A673 (cell line): ENCODE measurements at regions not wholly inside any gene's neighbourhood (a gene's known extent, or its start where the extent isn't known, plus 50 kb on each side); places are given as distances from the start of the nearest gene placed in this dataset.

Experiments
- BruUV-seq: library from RNA; stranded (reverse); fragments of 400-500 nt; replicated peaks from 2 replicates; lab custom pipeline; 2021; lab: Mats Ljungman, UMichigan
- CTCF ChIA-PET: fragments of 300-600 bp; sonication (Branson Sonifier 250); formaldehyde crosslinking; loops from one replicate; lab custom pipeline; 2022; ENCODE audit warnings: antibody characterized with exemption; lab: Charles Lee
- POLR2A ChIA-PET: fragments of 300-600 bp; sonication (Branson Sonifier 250); formaldehyde crosslinking; loops from one replicate; lab custom pipeline; 2022; ENCODE audit warnings: antibody characterized with exemption; ENCODE audit not compliant: low non-redundant PET; lab: Charles Lee
- DNase-seq: peaks from one replicate; pipeline ENCODE4 v3.0.0-alpha.2; 2015; ENCODE audit warnings: low spot score
- H3K27ac ChIP-seq: fragments of 200-600 bp; sonication (generic); 2 replicates; pipeline ENCODE4 v1.5.1; 2016; ENCODE audit warnings: mixed run types, low read depth, mild to moderate bottlenecking, mixed read lengths, antibody characterized with exemption, low read length; ENCODE audit not compliant: poor library complexity, severe bottlenecking
- H3K27me3 ChIP-seq: fragments of 200-600 bp; sonication (generic); replicated peaks from 2 replicates; pipeline ENCODE4 v1.6.1; 2017; ENCODE audit warnings: mixed run types, low read depth, mild to moderate bottlenecking, mixed read lengths, antibody characterized with exemption, low read length; ENCODE audit not compliant: insufficient read depth, poor library complexity
- H3K36me3 ChIP-seq: fragments of 200-600 bp; sonication (generic); 2 replicates; pipeline ENCODE4 v1.6.1; 2016; ENCODE audit warnings: mixed run types, mild to moderate bottlenecking, mixed read lengths, antibody characterized with exemption, low read length; ENCODE audit not compliant: insufficient read depth, poor library complexity, severe bottlenecking
- H3K4me1 ChIP-seq: fragments of 200-600 bp; sonication (generic); 2 replicates; pipeline ENCODE4 v1.6.1; 2017; ENCODE audit warnings: mixed run types, mild to moderate bottlenecking, mixed read lengths, antibody characterized with exemption, low read length; ENCODE audit not compliant: insufficient read depth, poor library complexity, severe bottlenecking
- H3K4me3 ChIP-seq: fragments of 200-600 bp; sonication (generic); 2 replicates; pipeline ENCODE4 v1.5.1; 2016; ENCODE audit warnings: low read depth, mixed run types, mild to moderate bottlenecking, mixed read lengths, low read length; ENCODE audit not compliant: poor library complexity, severe bottlenecking
- H3K9me3 ChIP-seq: fragments of 200-600 bp; sonication (generic); 2 replicates; pipeline ENCODE4 v1.6.1; 2016; ENCODE audit warnings: mixed run types, low read depth, mild to moderate bottlenecking, mixed read lengths, antibody characterized with exemption, low read length; ENCODE audit not compliant: poor library complexity, severe bottlenecking
- EZH2 ChIP-seq: fragments of 200-600 bp; sonication (generic); IDR thresholded peaks from 2 replicates; pipeline ENCODE4 v1.6.1; 2017; ENCODE audit warnings: borderline replicate concordance, low read depth, mild to moderate bottlenecking, mixed read lengths, antibody characterized with exemption, low read length; ENCODE audit not compliant: poor library complexity, severe bottlenecking
- intact Hi-C: fragments of 100-400 bp; cut with micrococcal nuclease; formaldehyde crosslinking; loops from one replicate; pipeline ENCODE4 v1.10.0; 2022; ENCODE audit not compliant: unreplicated experiment
- TF ChIP-seq, protein P1 (sequence below): fragments of 300-800, 200-600 bp; sonication (generic); conservative IDR thresholded peaks from 2 replicates; pipeline ENCODE4 v1.5.1; 2017; ENCODE audit warnings: low read depth, mild to moderate bottlenecking, antibody characterized with exemption, low read length, moderate library complexity, mixed read lengths

DNA sequence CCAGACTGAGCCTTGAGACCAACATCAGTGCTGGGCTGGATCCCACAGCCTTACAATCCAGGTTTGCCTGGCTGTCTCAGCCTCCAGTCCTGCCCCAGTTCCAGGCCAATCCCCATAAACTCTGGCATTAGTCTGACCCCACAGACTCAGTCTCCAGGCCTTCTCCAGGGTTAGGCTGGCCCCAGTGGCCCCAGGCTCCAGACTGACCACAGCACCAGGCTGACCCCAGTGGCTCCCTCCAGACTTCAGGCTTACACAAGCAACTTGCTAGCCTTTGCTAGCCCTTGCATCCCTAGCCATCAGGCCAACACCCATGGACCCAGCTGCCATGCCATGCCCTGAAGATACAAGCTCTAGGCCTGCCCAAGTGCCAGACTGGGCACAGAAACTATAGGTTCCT is 1326.0 kb upstream of the C9orf72 start:
- DNase-seq: no peak
- no peak overlapping the region for H3K27ac ChIP-seq
- no peak overlapping the region for H3K4me3 ChIP-seq
- peaks cover 11% of the 10 kb centered on the region for H3K9me3 ChIP-seq
- H3K36me3 ChIP-seq: no peaks in the 10 kb centered on the region
- ChIA-PET POLR2A (no interaction called here), CTCF (no interaction called here)
- BruUV-seq: no TSS peak
- TF ChIP-seq, protein P1, sequence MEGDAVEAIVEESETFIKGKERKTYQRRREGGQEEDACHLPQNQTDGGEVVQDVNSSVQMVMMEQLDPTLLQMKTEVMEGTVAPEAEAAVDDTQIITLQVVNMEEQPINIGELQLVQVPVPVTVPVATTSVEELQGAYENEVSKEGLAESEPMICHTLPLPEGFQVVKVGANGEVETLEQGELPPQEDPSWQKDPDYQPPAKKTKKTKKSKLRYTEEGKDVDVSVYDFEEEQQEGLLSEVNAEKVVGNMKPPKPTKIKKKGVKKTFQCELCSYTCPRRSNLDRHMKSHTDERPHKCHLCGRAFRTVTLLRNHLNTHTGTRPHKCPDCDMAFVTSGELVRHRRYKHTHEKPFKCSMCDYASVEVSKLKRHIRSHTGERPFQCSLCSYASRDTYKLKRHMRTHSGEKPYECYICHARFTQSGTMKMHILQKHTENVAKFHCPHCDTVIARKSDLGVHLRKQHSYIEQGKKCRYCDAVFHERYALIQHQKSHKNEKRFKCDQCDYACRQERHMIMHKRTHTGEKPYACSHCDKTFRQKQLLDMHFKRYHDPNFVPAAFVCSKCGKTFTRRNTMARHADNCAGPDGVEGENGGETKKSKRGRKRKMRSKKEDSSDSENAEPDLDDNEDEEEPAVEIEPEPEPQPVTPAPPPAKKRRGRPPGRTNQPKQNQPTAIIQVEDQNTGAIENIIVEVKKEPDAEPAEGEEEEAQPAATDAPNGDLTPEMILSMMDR: no peak
- no peak for TF ChIP-seq EZH2
- intact Hi-C loops: no loop called here
- no peaks in the 10 kb centered on the region for H3K27me3 ChIP-seq
- H3K4me1 ChIP-seq: peaks cover 3% of the 10 kb centered on the region

DNA sequence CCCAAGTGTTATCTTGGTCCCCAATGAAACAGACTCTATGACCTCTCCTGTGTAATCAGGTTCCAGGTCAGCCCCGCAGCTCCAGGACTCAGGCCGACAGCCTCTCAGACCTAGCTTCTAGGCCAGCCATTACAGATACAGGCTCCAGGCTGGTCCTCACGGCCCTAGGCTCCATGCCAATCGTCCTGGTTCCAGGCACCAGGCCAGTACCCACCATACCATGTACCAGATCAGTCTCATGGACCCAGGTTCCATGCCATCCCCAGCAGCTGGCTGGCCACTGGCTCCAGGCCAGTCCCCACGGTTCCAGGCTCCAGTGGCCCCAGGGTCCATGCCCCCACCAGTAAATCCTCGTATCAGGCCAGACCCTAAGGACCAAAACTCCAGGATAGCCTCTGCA is 1326.6 kb upstream of the C9orf72 start:
- DNase-seq: no peak
- ChIA-PET POLR2A (no interaction called here), CTCF (no interaction called here)
- Histone ChIP-seq H3K27me3 (no peaks in the 10 kb centered on the region), H3K9me3 (peaks cover 11% of the 10 kb centered on the region), H3K36me3 (no peaks in the 10 kb centered on the region), H3K27ac (no peak overlapping the region), H3K4me1 (peaks cover 3% of the 10 kb centered on the region), H3K4me3 (no peak overlapping the region)
- no TSS peak for BruUV-seq
- TF ChIP-seq, protein P1: no peak
- no peak for TF ChIP-seq EZH2
- intact Hi-C loops: no loop called here

DNA sequence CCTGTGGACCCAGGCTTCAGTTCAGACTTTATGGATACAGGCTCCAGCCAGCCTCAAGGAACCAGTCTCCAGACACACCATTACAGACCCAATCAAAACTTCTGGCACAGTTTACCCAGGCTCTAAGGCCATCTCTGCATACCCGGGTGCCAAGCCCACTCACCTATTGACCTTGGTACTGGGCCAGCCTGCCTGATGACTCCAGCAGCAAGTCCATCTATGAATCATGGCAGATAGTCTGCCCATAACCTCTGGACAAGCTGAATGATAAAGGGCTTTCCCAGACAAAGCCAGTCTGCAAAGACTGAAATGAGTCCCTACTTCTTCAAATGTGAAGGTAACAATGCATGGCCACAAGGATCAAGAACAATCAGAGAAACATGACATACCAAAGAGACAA is 1327.1 kb upstream of the C9orf72 start:
- ChIA-PET POLR2A (no interaction called here), CTCF (no interaction called here)
- Histone ChIP-seq H3K4me3 (no peak overlapping the region), H3K27ac (no peak overlapping the region), H3K4me1 (peaks cover under 1% of the 10 kb centered on the region), H3K36me3 (no peaks in the 10 kb centered on the region), H3K27me3 (no peaks in the 10 kb centered on the region), H3K9me3 (peaks cover 11% of the 10 kb centered on the region)
- BruUV-seq: no TSS peak
- DNase-seq: no peak
- no peak for TF ChIP-seq EZH2
- TF ChIP-seq, protein P1: no peak
- intact Hi-C loops: no loop called here
